ENCODE measurements at regions not wholly inside any gene's neighbourhood (a gene's known extent, or its start where the extent isn't known, plus 50 kb on each side); places are given as distances from the start of the nearest gene placed in this dataset.

DNA sequence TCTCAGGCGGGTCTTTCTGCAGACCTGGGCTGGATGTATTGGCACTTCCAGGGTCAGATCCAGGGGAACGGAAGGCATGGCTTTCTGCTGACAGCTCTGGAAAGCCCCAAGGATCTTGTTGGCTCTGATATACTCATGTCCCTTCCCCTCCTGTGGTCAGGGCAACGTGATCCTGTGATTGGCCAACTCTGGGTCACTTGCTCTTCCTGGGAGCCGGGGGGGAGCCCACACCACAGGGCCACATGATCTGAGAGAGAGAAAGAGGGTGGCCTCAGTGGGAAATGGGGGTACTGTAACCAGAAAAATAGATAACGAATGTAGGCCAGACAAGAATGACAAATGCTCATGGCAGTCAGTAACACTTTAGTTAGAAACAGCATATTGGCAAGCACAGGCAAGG is 223.0 kb downstream of the NFATC2 start:
- TF ChIP-seq ZBTB7A (IDR thresholded peaks at IDR 0.05; ENCODE audit: borderline replicate concordance, control insufficient read depth, low read depth, low read length) (no peak), PHF8 (IDR thresholded peaks at IDR 0.05; ENCODE audit: borderline replicate concordance, low read length) (no peak), ZBTB1 (CRISPR knock-in tag; IDR thresholded peaks at IDR 0.05; ENCODE audit: borderline replicate concordance, low read depth) (no peak), NR2C2 (CRISPR knock-in tag; IDR thresholded peaks at IDR 0.05) (no peak), NR2C2 (tag; IDR thresholded peaks at IDR 0.05) (no peak; the same call in 1 of the 2 replicates), HCFC1 (IDR thresholded peaks at IDR 0.05; ENCODE audit: low read depth, low read length) (no peak), DPF2 (IDR thresholded peaks at IDR 0.05) (no peak), ELF1 (tag; IDR thresholded peaks at IDR 0.05) (no peak)
- TF ChIP-seq, protein P1, sequence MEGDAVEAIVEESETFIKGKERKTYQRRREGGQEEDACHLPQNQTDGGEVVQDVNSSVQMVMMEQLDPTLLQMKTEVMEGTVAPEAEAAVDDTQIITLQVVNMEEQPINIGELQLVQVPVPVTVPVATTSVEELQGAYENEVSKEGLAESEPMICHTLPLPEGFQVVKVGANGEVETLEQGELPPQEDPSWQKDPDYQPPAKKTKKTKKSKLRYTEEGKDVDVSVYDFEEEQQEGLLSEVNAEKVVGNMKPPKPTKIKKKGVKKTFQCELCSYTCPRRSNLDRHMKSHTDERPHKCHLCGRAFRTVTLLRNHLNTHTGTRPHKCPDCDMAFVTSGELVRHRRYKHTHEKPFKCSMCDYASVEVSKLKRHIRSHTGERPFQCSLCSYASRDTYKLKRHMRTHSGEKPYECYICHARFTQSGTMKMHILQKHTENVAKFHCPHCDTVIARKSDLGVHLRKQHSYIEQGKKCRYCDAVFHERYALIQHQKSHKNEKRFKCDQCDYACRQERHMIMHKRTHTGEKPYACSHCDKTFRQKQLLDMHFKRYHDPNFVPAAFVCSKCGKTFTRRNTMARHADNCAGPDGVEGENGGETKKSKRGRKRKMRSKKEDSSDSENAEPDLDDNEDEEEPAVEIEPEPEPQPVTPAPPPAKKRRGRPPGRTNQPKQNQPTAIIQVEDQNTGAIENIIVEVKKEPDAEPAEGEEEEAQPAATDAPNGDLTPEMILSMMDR (IDR thresholded peaks at IDR 0.05 in 2 of 3, conservative IDR thresholded peaks at IDR 0.05 in 1 of 3; ENCODE audit: insufficient read depth in 2 of 3, low read depth in 1 of 3, low read length in 3 of 3) = no peak

Data from K562 (cell line).